Transverse colon (tissue), 4 donors: ENCODE measurements at regions not wholly inside any gene's neighbourhood (a gene's known extent, or its start where the extent isn't known, plus 50 kb on each side); places are given as distances from the start of the nearest gene placed in this dataset.

ENCODE experiments used
- DNase-seq: peaks from one replicate; pipeline ENCODE4 v3.0.0-alpha.2; 2019
- H3K27ac ChIP-seq, 4 donors: fragments of 200-600 bp; sonication (generic); 2 replicates each; pipeline ENCODE4 v1.5.1; 2016 to 2018; ENCODE audit warnings: inconsistent platforms in 4 of 4
- H3K27me3 ChIP-seq: fragments of 200-600 bp; sonication (generic); 2 replicates; pipeline ENCODE4 v1.5.1; 2017; ENCODE audit warnings: inconsistent platforms
- H3K36me3 ChIP-seq, 4 donors: fragments of 200-600 bp; sonication (generic); 2 replicates each; pipeline ENCODE4 v1.5.1; 2017 to 2019; ENCODE audit warnings: inconsistent platforms in 4 of 4
- H3K4me1 ChIP-seq, 4 donors: fragments of 200-600 bp; sonication (generic); 2 replicates each; pipeline ENCODE4 v1.5.1; 2017 to 2020; ENCODE audit warnings: inconsistent platforms in 4 of 4
- H3K4me3 ChIP-seq, 4 donors: fragments of 200-600 bp; sonication (generic); 1 replicate in 1 of 4; 2 replicates in 3 of 4; pipeline versions ENCODE4 v1.5.1 to v1.6.1; 2017 to 2019; ENCODE audit warnings: inconsistent platforms in 4 of 4
- H3K9me3 ChIP-seq, 2 donors: fragments of 200-600 bp; sonication (generic); 2 replicates each; pipeline ENCODE4 v1.5.1; 2017 to 2019; ENCODE audit warnings: inconsistent platforms in 2 of 2
- EP300 ChIP-seq: sonication (generic); formaldehyde crosslinking; IDR thresholded peaks from one replicate; pipeline ENCODE4 v1.6.1; 2017; ENCODE audit warnings: antibody characterized with exemption, low read depth
- POLR2A ChIP-seq: fragments of 450-650 bp; IDR thresholded peaks from one replicate; pipeline ENCODE4 v1.6.1; 2016; ENCODE audit warnings: antibody characterized with exemption, mild to moderate bottlenecking, moderate library complexity
- POLR2AphosphoS5 ChIP-seq, 3 donors: sonication (generic); formaldehyde crosslinking; IDR thresholded peaks; one replicate each; pipeline ENCODE4 v1.6.1; 2016; ENCODE audit warnings: antibody characterized with exemption in 3 of 3
- WGBS, 2 donors: methylation state at CpG; one replicate each; pipeline ENCODE4 v1.1.5; 2018; ENCODE audit warnings: low coverage in 1 of 2; 5-methylcytosine and 5-hydroxymethylcytosine counted together
- in situ Hi-C, 4 donors: fragments of 200-750 bp; cut with MboI; loops; one replicate each; pipeline versions ENCODE4 v1.15.0 to v1.15.1; 2017; ENCODE audit warnings: low sequenced_read_pairs in 3 of 4, low pct_ligation_motif_present in 1 of 4, low pct_unique_long_range_greater_than_20kb in 1 of 4
- intact Hi-C: fragments of 100-400 bp; cut with DNase I; formaldehyde crosslinking; loops from one replicate; pipeline ENCODE4 v1.15.1; 2023; ENCODE audit warnings: low total_unique reads
- TF ChIP-seq, protein P1 (sequence below), 5 experiments: fragments of 200-600 bp in 3 of 5; fragments of 450-650 bp in 2 of 5; sonication (generic) in 3 of 5; IDR thresholded peaks; 1 replicate in 2 of 5; 2 replicates in 3 of 5; pipeline ENCODE4 v1.5.1; 2016 to 2017; ENCODE audit warnings: antibody characterized with exemption in 5 of 5, inconsistent platforms in 3 of 5, mild to moderate bottlenecking in 2 of 5, moderate library complexity in 1 of 5

DNA sequence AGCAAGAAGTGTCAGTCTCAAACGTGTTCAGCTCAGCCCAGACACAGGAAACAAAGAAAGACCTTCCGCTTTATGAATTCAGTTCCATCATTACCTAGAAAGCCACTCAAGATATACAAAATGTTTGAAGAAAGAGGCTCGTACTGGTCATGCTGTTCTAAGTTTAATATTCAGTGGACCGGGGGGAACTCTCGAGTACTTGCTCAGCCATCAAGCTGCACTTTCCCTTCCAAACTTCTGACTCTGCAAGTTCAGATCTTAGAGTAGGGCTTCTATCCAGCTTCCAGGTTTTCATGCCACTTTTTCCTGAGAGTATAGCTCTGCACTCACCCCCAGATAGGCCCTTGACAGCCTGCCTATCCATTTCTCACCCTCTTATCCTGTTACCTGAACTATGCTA is 62.8 kb upstream of the OSBPL8 start:
- DNase-seq = no peak
- Histone ChIP-seq H3K36me3 (no peaks in the 10 kb centered on the region), H3K9me3 (no peaks in the 10 kb centered on the region), H3K27me3 (no peaks in the 10 kb centered on the region), H3K4me3 (no peak overlapping the region), H3K27ac (no peak overlapping the region), H3K4me1 (peaks cover 0 to 25% (median 7%) of the 10 kb centered on the region in 4 donors)
- in situ Hi-C loops (loop anchor here in 3 of 4 donors (10.0 to 25.0 kb wide), 3 partner anchors 172 to 390 kb away; no protein-coding TSS in a partner anchor), intact Hi-C loops (no loop called here)
- WGBS, 2 donors = 64 to 70% methylated on average over 5 of the region's 5 CpGs
- TF ChIP-seq EP300 = no peak
- TF ChIP-seq, protein P1, sequence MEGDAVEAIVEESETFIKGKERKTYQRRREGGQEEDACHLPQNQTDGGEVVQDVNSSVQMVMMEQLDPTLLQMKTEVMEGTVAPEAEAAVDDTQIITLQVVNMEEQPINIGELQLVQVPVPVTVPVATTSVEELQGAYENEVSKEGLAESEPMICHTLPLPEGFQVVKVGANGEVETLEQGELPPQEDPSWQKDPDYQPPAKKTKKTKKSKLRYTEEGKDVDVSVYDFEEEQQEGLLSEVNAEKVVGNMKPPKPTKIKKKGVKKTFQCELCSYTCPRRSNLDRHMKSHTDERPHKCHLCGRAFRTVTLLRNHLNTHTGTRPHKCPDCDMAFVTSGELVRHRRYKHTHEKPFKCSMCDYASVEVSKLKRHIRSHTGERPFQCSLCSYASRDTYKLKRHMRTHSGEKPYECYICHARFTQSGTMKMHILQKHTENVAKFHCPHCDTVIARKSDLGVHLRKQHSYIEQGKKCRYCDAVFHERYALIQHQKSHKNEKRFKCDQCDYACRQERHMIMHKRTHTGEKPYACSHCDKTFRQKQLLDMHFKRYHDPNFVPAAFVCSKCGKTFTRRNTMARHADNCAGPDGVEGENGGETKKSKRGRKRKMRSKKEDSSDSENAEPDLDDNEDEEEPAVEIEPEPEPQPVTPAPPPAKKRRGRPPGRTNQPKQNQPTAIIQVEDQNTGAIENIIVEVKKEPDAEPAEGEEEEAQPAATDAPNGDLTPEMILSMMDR (IDR thresholded peaks at IDR 0.05) = no peak
- no peak for TF ChIP-seq POLR2AphosphoS5 (IDR thresholded peaks at IDR 0.05)
- TF ChIP-seq POLR2A = no peak

DNA sequence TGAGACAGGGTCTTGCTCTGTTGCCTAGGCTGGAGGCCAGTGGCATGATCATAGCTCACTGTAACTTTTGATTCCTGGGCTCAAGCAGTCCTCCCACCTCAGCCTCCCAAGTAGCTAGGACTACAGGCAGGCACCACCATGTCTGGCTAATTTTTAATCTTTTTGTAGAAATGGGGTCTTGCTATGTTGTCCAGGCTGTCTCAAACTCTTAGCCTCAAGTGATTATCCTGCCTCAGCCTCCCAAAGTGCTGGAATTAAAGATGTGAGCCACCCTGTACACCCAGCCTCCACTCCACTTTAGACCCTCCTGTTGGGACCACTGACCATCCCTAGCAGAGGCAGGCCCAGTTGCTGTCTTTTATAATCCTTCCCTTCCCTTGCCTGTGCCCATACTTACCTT is 63.3 kb upstream of the OSBPL8 start:
- TF ChIP-seq POLR2A = no peak
- no peak for TF ChIP-seq POLR2AphosphoS5 (IDR thresholded peaks at IDR 0.05)
- TF ChIP-seq, protein P1 (IDR thresholded peaks at IDR 0.05) = no peak
- no peak for TF ChIP-seq EP300
- in situ Hi-C loops = loop anchor here in 3 of 4 donors (10.0 to 25.0 kb wide), 3 partner anchors 172 to 389 kb away; no protein-coding TSS in a partner anchor
- Histone ChIP-seq H3K9me3 (no peaks in the 10 kb centered on the region), H3K27me3 (no peaks in the 10 kb centered on the region), H3K4me1 (peaks cover 0 to 25% (median 7%) of the 10 kb centered on the region in 4 donors), H3K4me3 (no peak overlapping the region), H3K27ac (peak overlapping the region in 1 of 4 donors; percentile 26), H3K36me3 (no peaks in the 10 kb centered on the region)
- intact Hi-C loops = no loop called here
- no peak for DNase-seq

DNA sequence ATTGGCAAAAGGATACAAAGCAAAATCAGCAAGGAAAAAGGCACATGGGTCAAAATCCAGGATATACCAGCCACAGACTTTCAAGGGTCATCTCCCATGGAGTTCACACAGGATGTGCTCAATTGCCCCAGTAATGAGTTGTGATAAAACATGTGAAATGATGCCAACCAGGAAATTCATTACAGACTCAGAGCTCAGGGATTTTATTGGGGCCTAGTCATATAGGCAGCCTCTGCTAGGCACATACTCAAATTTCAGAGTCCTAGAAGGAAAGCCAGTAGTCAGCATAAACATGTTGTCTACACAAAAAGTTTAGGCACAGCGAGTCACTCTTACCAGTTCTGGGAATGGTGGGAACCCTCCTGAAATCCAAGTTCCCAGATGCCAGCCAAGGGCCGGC is 64.4 kb upstream of the OSBPL8 start:
- Histone ChIP-seq H3K27me3 (no peaks in the 10 kb centered on the region), H3K4me3 (no peak overlapping the region), H3K9me3 (no peaks in the 10 kb centered on the region), H3K27ac (peak overlapping the region; percentile 26 to 48 (median 40)), H3K36me3 (no peaks in the 10 kb centered on the region), H3K4me1 (peaks cover 0 to 25% (median 7%) of the 10 kb centered on the region in 4 donors)
- WGBS, 2 donors = 53% methylated on average over 2 of the region's 2 CpGs; no CpG with 5 or more reads in 1 of the 2 donors
- DNase-seq = peak; percentile 16
- TF ChIP-seq EP300 (no peak), POLR2AphosphoS5 (IDR thresholded peaks at IDR 0.05) (peak in 2 of 3 donors; percentile 8 to 37)
- in situ Hi-C loops = loop anchor here in 3 of 4 donors (10.0 to 25.0 kb wide), 3 partner anchors 171 to 388 kb away; no protein-coding TSS in a partner anchor
- intact Hi-C loops = no loop called here

DNA sequence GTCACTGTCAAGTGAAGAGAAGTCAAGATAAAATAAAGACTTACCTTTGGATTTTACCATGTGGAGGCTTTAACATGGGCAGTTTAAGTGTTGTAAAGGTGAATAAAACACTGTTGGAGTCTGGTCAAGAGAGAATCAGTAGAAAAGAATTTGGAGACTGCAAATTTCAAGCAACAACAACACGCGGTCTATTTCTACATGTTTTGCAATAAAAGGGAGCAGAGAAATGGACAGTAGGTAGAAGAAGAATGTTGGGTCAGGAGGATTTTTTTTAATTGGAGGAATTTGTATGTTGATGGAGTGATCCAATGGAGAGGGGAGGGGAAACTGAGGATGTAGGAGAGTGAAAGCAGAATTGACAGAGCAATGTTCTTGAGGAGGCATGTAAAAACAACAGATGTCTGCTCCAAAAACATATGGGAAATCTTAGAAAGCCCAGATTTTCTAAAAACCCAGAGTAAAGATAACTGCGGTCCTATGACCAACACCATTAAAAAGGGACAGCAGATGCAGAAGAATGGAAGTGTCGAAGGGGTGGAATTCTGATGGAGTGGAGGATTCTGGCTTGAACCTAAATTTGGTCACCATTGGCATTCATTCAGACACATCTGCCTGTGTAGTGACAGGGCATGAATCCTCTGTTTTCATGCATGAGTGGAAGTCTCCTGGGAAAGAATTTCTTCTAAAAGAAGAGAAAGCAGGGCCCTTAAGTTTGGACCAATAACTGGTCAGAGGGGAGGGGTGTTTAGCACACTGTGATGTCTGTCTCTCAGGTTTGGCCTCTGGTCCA is 68.0 kb upstream of the OSBPL8 start:
- intact Hi-C loops = no loop called here
- no peak overlapping the region for H3K4me3 ChIP-seq
- 78 to 94% methylated on average over 2 to 4 of the region's 4 CpGs for WGBS, 2 donors

More for the DNA sequence above, 68.0 kb upstream of the OSBPL8 start:
- DNase-seq = no peak
- H3K36me3 ChIP-seq = no peaks in the 10 kb centered on the region
- no peaks in the 10 kb centered on the region for H3K27me3 ChIP-seq
- H3K4me1 ChIP-seq = peaks cover 0 to 32% (median 13%) of the 10 kb centered on the region in 4 donors
- TF ChIP-seq, protein P1 (IDR thresholded peaks at IDR 0.05) = no peak
- TF ChIP-seq EP300 (no peak), POLR2A (no peak), POLR2AphosphoS5 (IDR thresholded peaks at IDR 0.05) (no peak)
- no peak overlapping the region for H3K27ac ChIP-seq
- H3K9me3 ChIP-seq = no peaks in the 10 kb centered on the region
- in situ Hi-C loops = loop anchor here in 1 of 4 donors (10.0 kb wide), 1 partner anchor 167 kb away; no protein-coding TSS in a partner anchor
